NCI-H2029 (cell line): ENCODE measurements at regions not wholly inside any gene's neighbourhood (a gene's known extent, or its start where the extent isn't known, plus 50 kb on each side); places are given as distances from the start of the nearest gene placed in this dataset.
"Not testable (repeated sequence)": the region's sequence is repeated elsewhere in the genome, so short reads cannot be mapped to it uniquely, and the experiment has no call there.

Experiments used
- DNase-seq: peaks from one replicate; lab custom pipeline; 2025; lab: John Stamatoyannopoulos, UW

GRCh38 chr1:227416156-227416830, 98.0 kb upstream of the CDC42BPA start:
- no peak for DNase-seq

GRCh38 chr1:227415115-227415790, 97.0 kb upstream of the CDC42BPA start:
- DNase-seq = no peak

GRCh38 chr1:227411066-227411465, 92.8 kb upstream of the CDC42BPA start:
- no peak for DNase-seq

GRCh38 chr1:227406332-227406731, 88.0 kb upstream of the CDC42BPA start:
- not testable (repeated sequence) for DNase-seq

- DNase-seq = no peak
Observed at GRCh38 chr1:227403535-227403934, 85.2 kb upstream of the CDC42BPA start.

- DNase-seq = no peak
Observed at GRCh38 chr1:227401562-227402342, 83.5 kb upstream of the CDC42BPA start.

- no peak for DNase-seq
Observed at GRCh38 chr1:227399152-227399730, 80.9 kb upstream of the CDC42BPA start.

GRCh38 chr1:227397354-227397978, 79.2 kb upstream of the CDC42BPA start:
- DNase-seq = no peak

- DNase-seq = no peak
Observed at GRCh38 chr1:227396539-227397353, 78.5 kb upstream of the CDC42BPA start.

GRCh38 chr1:227395426-227396028, 77.2 kb upstream of the CDC42BPA start:
- no peak for DNase-seq

- no peak for DNase-seq
Observed at GRCh38 chr1:227392984-227393764, 74.9 kb upstream of the CDC42BPA start.

GRCh38 chr1:227391879-227392278, 73.6 kb upstream of the CDC42BPA start:
- DNase-seq = no peak

- no peak for DNase-seq
Observed at GRCh38 chr1:227391211-227391610, 72.9 kb upstream of the CDC42BPA start.

GRCh38 chr1:227390525-227390924, 72.2 kb upstream of the CDC42BPA start:
- no peak for DNase-seq

- no peak for DNase-seq
Observed at GRCh38 chr1:227388214-227389168, 70.2 kb upstream of the CDC42BPA start.

GRCh38 chr1:227379555-227379892, 61.2 kb upstream of the CDC42BPA start:
- no peak for DNase-seq

- DNase-seq = no peak
Observed at GRCh38 chr1:227378871-227379554, 60.7 kb upstream of the CDC42BPA start.

- no peak for DNase-seq
Observed at GRCh38 chr1:227378181-227378580, 59.9 kb upstream of the CDC42BPA start.
